GM19025 (cell line): ENCODE measurements at regions not wholly inside any gene's neighbourhood (a gene's known extent, or its start where the extent isn't known, plus 50 kb on each side); places are given as distances from the start of the nearest gene placed in this dataset.

Source experiments
- ATAC-seq: cut with Tn5 transposase; IDR thresholded peaks from one replicate; pipeline ENCODE4 v1.9.1; 2021; ENCODE audit warnings: mild to moderate bottlenecking, low read depth, moderate library complexity; ENCODE audit not compliant: unreplicated experiment

DNA sequence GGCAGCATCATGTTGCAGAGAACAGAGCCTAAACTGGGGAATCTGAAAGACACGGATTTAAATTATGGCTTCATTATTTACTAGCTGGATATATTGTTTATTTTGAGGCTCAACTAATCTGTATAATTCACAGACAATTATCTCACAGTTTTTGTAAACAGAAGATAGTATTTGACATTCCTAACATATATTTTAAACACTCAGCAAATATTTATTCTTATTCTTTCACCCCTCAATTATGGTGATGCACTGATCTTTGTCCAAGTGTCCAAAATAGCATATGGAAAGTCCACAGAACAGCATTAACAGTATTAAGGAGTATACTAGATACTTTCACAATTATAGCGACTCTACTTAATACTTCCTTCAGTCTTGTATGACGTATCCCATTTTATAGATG, 257.0 kb downstream of the ADGRG6 start:
- ATAC-seq = no peak

DNA sequence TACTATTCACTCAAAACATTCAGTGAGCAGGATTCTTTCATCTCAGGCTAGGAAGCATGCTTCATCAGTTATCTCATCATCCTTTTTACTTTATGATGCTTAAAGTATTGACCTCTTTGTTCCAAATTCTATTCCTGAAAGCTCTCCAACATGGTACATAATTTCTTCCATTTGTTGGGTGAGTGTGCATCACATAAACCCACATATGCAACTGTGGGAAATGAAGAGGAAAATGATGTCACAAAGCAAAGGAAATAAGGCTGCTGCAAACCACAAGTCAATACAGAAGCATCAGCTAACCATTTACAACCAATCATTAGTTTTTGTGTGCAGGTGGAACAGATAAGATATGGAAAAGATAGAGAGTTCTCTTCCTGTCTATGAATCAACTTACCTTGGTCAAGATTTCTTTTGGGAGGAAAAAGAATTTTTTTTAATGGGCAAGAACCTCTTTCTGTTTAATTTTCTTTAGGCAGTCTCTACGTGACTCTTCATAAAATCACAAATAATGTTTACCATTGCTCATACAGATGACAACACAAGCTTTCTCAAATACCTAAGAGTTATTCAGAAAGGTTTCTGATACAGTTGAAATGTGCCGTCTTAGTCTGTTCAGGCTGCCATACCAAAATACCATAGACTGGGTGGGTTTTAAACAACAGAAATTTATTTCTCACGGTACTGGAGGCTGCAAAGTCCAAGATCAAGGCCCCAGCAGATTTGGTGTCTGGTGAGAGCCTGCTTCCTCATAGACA, 259.9 kb downstream of the ADGRG6 start:
- ATAC-seq = no peak

GRCh38 chr6:142562865-142563264, 261.1 kb downstream of the ADGRG6 start:
- no peak for ATAC-seq

DNA sequence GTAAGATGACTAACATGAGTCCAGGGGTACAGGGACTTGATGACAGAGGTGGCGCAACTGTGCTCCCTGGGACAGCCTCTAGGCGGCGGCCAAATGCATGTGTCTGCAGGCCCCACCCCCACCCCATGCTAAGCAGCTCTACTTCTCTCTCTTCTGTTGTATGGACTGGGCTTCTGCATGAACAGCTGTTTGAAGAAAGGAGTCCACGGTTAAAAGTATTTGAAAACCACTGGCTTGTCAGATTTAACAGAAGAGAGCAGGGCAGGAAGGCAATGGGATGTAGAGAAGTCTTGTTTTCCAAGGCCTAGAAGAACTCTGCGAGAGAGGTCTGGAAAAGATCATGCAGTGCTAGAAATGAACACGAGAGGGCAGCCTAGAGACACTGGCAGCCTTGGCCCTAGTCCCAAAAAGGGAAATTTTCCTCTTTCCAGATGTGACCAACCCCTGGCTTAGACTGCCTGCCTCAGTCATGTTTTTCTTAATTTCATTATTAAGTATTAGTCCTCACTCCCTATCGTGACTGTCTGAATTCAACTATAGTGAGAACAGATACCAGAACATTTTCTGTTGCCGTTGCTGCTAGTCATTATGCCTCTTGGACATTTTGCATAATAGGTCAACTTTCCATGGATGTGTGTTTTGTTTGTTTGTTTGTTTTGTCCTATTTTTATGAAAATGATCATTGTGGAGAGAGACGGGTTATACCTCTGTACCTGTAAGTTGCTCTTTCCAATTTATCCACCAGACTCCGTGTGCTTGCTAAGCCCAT, 265.0 kb downstream of the ADGRG6 start:
- ATAC-seq = no peak

DNA sequence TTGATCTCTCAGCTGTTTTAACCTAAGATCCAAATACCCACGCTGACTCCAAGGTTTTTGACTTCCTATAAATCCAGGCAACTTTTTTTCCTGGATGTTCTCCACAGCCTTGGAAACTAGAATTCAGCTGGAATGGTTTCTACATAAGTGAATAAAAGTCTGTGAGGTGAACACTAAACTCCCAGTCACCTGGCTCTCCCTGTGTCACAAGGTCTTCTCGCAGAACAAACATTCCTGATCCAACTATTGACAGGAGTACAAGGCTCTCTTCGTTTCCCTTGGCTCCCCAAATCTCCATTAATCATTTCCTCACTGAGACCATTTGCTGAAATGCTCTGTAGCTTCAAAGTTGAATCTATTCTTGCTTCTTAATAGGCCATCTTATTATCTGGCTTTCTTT, 265.7 kb downstream of the ADGRG6 start:
- no peak for ATAC-seq

DNA sequence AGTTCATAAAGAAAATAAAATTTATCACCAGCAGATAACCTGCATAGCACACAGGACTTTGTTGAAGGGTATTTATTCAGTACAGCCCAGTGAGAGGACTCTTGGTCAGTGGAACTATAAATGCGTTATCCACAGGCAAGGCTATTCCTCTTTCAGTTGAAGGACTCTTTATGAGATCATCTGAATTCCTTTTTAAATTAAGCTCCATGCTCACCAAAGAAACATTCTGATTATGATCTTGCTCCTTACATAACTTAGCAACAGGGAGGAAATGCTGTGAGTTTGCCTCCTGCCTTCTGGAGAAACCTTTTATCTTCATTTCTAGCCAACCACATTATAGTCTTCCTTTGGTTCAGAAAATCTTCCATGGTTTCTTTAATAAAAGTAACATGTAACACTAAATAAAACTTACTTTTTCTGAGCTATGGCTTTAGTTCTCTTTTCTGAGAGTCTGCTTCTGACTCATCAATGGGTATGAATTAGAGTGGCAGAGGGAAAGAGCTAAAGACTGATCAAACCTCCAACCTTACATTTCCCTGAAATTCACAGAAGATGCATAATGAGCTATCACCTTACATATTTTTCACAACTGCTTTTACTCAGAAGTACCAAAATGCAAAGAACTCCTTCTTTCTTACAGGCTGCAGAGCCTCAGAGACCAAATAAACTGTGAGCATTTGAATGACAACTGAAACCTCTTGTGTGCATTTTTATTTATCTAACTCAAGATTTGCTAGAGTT, 267.2 kb downstream of the ADGRG6 start:
- no peak for ATAC-seq

GRCh38 chr6:142569676-142570075, 267.9 kb downstream of the ADGRG6 start:
- no peak for ATAC-seq

GRCh38 chr6:142570221-142570671, 268.4 kb downstream of the ADGRG6 start:
- ATAC-seq = no peak

DNA sequence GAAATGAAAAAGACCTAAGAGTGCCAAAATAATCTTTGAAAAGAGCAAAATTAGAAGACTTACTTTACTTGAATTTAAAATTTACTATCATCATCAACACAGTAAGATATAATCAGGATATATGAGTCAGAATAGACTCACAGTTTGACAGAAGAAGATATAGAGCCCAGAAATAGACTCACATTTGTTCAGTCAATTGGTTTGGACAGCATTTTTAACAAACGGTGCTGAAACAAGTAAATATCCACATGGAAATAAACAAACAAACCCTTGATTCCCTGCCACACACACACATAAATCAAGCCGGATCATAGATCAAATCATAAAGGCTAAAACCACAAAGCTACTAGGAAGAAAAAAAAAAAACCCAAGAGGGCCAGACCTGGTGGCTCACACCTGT, 291.1 kb downstream of the ADGRG6 start:
- no peak for ATAC-seq

DNA sequence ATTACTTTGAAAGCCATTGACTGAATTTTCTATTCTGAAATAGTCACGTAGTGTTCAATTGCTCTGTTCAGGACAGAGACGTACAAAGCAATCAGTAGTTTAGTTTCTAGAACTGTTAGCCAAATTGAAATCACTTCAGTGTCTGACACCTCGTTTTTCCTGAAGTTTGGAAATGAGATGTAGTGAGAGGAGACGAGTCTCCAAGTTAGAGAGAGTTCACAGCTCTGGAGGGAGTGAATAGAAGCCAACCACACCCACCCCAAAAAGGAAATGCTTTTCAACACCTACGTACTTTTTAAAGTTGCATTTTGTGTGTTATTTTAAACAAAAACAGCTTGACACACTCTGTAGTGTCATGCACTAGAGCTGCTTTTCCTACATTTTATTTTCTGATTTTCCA, 296.0 kb downstream of the ADGRG6 start:
- no peak for ATAC-seq

GRCh38 chr6:142601427-142601826, 299.6 kb downstream of the ADGRG6 start:
- no peak for ATAC-seq

GRCh38 chr6:142602972-142603371, 301.2 kb downstream of the ADGRG6 start:
- ATAC-seq = no peak

DNA sequence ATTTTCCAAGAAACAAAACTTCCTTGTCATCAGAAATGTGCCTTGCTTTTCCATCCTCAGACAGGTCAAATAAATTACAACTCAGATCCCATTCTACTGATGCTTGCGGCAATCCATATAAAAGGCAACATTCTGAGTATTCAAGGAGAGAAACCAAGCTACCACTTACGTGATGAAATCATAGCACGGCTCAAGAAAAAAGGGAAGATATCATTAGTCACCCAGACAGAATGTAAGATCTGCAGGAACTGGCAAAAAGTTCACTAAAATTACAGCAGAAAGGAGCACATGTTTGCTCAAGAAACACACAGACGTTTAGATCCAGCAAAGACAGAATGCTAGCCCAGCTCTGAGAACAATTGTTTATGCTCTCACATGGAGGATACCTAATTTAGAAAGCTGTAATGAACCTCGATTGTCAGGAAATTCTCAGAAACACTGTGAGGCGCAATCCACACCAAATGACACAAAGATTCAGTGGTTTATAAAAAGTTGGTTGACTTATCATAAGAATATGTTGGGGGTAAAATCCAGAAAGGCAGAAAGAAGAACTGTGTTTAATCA, 304.2 kb downstream of the ADGRG6 start:
- no peak for ATAC-seq

GRCh38 chr6:142612956-142613355, 311.1 kb downstream of the ADGRG6 start:
- no peak for ATAC-seq

GRCh38 chr6:142613981-142614380, 312.2 kb downstream of the ADGRG6 start:
- ATAC-seq = no peak

DNA sequence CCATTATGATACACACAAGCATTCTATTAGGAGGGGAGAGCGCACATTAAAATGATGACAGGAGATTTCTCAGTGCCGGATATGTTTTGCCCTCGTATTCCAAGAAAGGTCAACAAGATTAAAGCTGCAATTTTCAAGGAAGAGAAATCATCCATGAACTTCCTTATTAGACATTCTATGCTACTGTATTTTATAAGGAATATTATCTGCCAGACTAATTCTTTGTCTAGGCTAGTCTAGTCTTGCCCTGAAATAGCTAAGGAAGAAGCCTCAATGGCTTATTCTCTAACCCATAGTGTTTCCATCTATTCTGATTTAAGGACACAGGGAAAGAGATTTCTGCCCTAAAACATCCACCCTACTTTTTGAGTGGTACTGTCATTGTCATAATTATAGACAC, 315.4 kb downstream of the ADGRG6 start:
- no peak for ATAC-seq

DNA sequence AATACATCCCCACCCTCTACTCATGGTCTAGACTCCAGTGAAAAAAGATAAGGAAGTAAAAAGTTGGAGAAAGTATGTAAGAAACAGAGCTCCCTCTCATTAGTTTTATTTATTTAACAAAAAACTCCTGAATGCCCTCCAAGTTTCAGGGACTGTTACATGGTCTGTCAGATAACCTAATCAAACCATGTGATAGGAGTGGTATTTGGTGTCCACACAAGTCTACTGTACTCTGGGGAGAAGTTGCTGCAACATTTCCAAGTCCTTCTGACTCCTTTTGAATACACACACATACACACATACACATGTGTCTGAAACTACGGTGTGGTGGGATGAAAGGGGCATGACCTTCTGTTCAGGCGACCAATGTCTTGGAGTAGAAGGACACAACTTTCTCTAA, 320.0 kb downstream of the ADGRG6 start:
- ATAC-seq = no peak

- no peak for ATAC-seq
Measured at GRCh38 chr6:142624978-142625715, 319.8 kb downstream of the HIVEP2 start.

DNA sequence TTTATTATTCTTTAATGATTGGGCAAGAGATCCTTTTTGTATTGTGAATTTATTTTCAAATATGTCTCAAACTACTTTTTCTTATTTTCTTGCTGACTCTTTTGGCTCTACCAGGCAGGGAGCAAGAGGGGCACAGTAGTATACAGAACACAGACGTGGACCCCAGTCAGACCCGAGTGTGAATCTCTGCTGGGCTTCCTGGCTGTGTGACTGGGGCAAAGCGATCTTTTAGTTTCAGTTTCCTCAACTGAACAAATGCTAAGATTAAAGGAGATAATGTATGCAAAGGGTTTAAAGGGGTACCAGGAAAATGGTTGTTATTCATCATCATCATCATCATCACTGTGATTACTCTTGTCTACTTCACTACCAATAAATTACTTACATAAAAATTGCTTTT, 317.5 kb downstream of the HIVEP2 start:
- ATAC-seq = no peak
